Activated CD4-positive, alpha-beta T cell treated with anti-CD3 and anti-CD28 coated beads for 4 hours (primary cell): ENCODE measurements at regions not wholly inside any gene's neighbourhood (a gene's known extent, or its start where the extent isn't known, plus 50 kb on each side); places are given as distances from the start of the nearest gene placed in this dataset.
"Not testable (repeated sequence)": the region's sequence is repeated elsewhere in the genome, so short reads cannot be mapped to it uniquely, and the experiment has no call there.

ENCODE experiments used
- DNase-seq, 2 donors: peaks; one replicate each; pipeline ENCODE4 v3.0.0-alpha.2; 2020

GRCh38 chr9:106783121-106783520 lies 79.8 kb upstream of the ZNF462 start:
- no peak for DNase-seq

GRCh38 chr9:106784076-106784475 lies 78.9 kb upstream of the ZNF462 start:
- no peak for DNase-seq

GRCh38 chr9:106785200-106785599 lies 77.8 kb upstream of the ZNF462 start:
- DNase-seq = no peak

GRCh38 chr9:106788021-106788420 lies 74.9 kb upstream of the ZNF462 start:
- DNase-seq = not testable (repeated sequence)

- DNase-seq = no peak
These were observed 67.9 kb upstream of the ZNF462 start for GRCh38 chr9:106795031-106795430.

GRCh38 chr9:106796771-106797170 lies 66.2 kb upstream of the ZNF462 start:
- DNase-seq = no peak

GRCh38 chr9:106797299-106797698 lies 65.7 kb upstream of the ZNF462 start:
- no peak for DNase-seq

- no peak for DNase-seq
These were observed 64.8 kb upstream of the ZNF462 start for GRCh38 chr9:106798016-106798799.

GRCh38 chr9:106799152-106799551 lies 63.8 kb upstream of the ZNF462 start:
- DNase-seq = no peak

GRCh38 chr9:106800701-106801270 lies 62.2 kb upstream of the ZNF462 start:
- no peak for DNase-seq

- no peak for DNase-seq
These were observed 61.1 kb upstream of the ZNF462 start for GRCh38 chr9:106801816-106802215.
